T-helper 1 cell treated with Interleukin-12 subunit alpha and Interleukin-12 subunit beta and Interleukin-4 antibody, amounts not matched to agents 30 μg/mL and 1 μg/mL, for 36 hours (primary cell): ENCODE measurements at regions not wholly inside any gene's neighbourhood (a gene's known extent, or its start where the extent isn't known, plus 50 kb on each side); places are given as distances from the start of the nearest gene placed in this dataset.

Experiments used
- H3K27ac Mint-ChIP-seq: one replicate; pipeline ENCODE4 v1.8.0; 2021; ENCODE audit warnings: mild to moderate bottlenecking, mixed read lengths
- H3K27me3 Mint-ChIP-seq: one replicate; pipeline ENCODE4 v1.8.0; 2021; ENCODE audit warnings: low read depth, mixed read lengths
- H3K36me3 Mint-ChIP-seq: one replicate; pipeline ENCODE4 v1.8.0; 2021; ENCODE audit warnings: low read depth, mixed read lengths
- H3K4me1 Mint-ChIP-seq: one replicate; pipeline ENCODE4 v1.8.0; 2021; ENCODE audit warnings: low read depth, mixed read lengths
- H3K4me3 Mint-ChIP-seq: one replicate; pipeline ENCODE4 v1.8.0; 2021; ENCODE audit warnings: mild to moderate bottlenecking, moderate library complexity, mixed read lengths
- H3K9me3 Mint-ChIP-seq: one replicate; pipeline ENCODE4 v1.8.0; 2021; ENCODE audit warnings: mixed read lengths

- no peak overlapping the region for H3K27ac Mint-ChIP-seq
Measured at GRCh38 chr11:105192115-105192514, 52.5 kb upstream of the CARD18 start.

DNA sequence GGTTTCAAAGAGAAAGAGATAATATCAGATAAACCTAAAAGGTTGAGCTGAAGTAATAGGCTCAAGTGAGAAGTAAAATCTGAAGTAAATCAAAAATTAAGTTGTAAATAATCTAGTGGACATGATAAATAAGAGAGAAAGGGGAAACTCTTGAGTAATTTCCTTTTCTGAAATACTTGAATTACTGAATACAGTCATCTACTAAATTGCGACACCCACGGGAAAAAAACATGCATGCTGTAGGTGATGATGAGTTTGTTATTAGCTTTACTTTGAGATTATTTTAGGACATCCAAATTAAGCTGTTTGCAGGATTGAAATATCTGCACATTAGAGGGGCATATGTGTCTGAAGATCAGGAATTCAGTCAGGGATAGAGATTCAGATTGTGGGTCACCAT is 50.0 kb upstream of the CARD18 start:
- no peaks in the 10 kb centered on the region for H3K36me3 Mint-ChIP-seq

More at GRCh38 chr11:105192115-105192514, 52.5 kb upstream of the CARD18 start:
- no peak overlapping the region for H3K4me3 Mint-ChIP-seq
- H3K36me3 Mint-ChIP-seq = no peaks in the 10 kb centered on the region
- no peaks in the 10 kb centered on the region for H3K4me1 Mint-ChIP-seq
- peaks cover 17% of the 10 kb centered on the region for H3K27me3 Mint-ChIP-seq
- H3K9me3 Mint-ChIP-seq = no peaks in the 10 kb centered on the region

More for the DNA sequence above, 50.0 kb upstream of the CARD18 start:
- Mint-ChIP-seq H3K27me3 (peaks cover 12% of the 10 kb centered on the region), H3K27ac (no peak overlapping the region), H3K4me1 (no peaks in the 10 kb centered on the region), H3K4me3 (no peak overlapping the region), H3K9me3 (no peaks in the 10 kb centered on the region)
